MM.1S (cell line): ENCODE measurements at regions not wholly inside any gene's neighbourhood (a gene's known extent, or its start where the extent isn't known, plus 50 kb on each side); places are given as distances from the start of the nearest gene placed in this dataset.

Source experiments
- EZH2 ChIP-seq: fragments of 300-600 bp; sonication (generic); optimal IDR thresholded peaks from 2 replicates; pipeline ENCODE3; 2017; ENCODE audit warnings: low read depth, mild to moderate bottlenecking, antibody characterized with exemption, low read length, mixed read lengths
- EZH2phosphoT487 ChIP-seq: fragments of 300-600 bp; sonication (generic); IDR thresholded peaks from 2 replicates; pipeline ENCODE4 v1.6.1; 2018; ENCODE audit warnings: antibody characterized with exemption, low read length
- TF ChIP-seq, protein P1 (sequence below): fragments of 300-600 bp; sonication (generic); IDR thresholded peaks from 2 replicates; pipeline ENCODE4 v1.5.1; 2016; ENCODE audit warnings: antibody characterized with exemption, low read length, mixed read lengths

DNA sequence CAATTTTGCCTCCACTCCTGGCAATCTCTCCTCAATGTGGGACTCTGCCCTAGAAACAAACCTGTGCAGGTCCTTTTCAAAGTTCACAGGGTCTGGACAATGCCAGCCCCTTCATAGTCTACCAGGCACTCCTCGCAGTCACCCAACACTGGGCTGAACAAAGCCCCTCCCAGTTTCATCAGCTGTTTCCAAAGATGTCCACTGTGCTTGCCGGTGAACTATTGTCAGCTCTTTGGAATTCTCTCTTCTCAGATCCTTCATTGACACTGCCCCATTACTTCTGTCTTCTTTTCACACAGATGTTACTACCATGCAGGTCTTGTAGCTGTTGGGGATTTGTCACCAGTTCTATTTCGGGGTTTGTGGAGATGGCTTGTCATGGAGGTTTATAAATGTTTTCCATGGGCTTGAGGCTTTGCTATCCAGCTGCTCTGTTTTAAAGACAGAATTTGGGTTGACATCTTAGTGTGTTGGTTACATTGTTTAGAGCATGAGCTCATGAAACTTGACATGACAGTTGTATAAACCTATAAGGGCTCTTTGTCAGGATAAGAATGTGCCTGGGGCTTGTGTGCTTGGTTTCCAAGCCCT lies 77.3 kb upstream of the DHRS4 start:
- TF ChIP-seq EZH2 (no peak), EZH2phosphoT487 (no peak)
- TF ChIP-seq, protein P1, sequence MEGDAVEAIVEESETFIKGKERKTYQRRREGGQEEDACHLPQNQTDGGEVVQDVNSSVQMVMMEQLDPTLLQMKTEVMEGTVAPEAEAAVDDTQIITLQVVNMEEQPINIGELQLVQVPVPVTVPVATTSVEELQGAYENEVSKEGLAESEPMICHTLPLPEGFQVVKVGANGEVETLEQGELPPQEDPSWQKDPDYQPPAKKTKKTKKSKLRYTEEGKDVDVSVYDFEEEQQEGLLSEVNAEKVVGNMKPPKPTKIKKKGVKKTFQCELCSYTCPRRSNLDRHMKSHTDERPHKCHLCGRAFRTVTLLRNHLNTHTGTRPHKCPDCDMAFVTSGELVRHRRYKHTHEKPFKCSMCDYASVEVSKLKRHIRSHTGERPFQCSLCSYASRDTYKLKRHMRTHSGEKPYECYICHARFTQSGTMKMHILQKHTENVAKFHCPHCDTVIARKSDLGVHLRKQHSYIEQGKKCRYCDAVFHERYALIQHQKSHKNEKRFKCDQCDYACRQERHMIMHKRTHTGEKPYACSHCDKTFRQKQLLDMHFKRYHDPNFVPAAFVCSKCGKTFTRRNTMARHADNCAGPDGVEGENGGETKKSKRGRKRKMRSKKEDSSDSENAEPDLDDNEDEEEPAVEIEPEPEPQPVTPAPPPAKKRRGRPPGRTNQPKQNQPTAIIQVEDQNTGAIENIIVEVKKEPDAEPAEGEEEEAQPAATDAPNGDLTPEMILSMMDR = no peak
